ENCODE measurements at regions not wholly inside any gene's neighbourhood (a gene's known extent, or its start where the extent isn't known, plus 50 kb on each side); places are given as distances from the start of the nearest gene placed in this dataset.

DNA sequence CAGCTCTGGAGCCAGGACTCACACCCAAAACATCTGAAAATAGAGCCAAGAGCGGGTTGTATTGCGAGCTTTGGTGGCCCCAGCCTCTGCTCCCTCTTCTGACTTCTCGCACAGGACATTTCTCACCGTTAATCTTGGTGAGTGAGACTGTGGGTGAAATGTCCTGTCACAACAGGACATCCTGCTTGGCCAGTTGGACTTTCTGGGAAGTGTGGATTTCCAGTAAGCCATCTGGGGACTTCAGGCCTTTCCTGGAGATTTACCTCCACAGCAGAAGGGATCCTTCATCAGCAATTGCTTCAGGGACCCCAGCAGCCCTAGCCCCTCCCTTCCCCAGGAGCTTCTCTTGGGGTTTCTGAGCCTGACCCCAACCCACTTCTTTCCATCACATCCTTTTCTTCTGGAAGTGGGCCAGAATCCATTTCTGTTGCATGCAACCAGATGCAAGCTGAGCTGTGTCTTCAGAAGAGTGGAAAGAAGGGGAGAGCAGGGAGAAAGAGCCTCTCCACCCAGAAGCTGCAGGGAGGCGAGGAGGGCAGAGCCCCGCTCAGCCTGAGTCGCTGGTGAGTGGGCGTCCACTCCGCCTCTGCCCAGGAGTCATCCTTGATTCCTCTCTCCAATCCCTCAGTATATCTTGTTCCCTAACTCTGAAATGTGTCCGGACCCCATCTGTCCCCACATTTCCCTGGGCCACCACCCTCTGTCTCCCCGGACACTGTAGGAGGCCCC, 50.3 kb upstream of the GADD45G start:
- DNase-seq (ENCODE audit: low read depth, low spot score), result no peak

DNA sequence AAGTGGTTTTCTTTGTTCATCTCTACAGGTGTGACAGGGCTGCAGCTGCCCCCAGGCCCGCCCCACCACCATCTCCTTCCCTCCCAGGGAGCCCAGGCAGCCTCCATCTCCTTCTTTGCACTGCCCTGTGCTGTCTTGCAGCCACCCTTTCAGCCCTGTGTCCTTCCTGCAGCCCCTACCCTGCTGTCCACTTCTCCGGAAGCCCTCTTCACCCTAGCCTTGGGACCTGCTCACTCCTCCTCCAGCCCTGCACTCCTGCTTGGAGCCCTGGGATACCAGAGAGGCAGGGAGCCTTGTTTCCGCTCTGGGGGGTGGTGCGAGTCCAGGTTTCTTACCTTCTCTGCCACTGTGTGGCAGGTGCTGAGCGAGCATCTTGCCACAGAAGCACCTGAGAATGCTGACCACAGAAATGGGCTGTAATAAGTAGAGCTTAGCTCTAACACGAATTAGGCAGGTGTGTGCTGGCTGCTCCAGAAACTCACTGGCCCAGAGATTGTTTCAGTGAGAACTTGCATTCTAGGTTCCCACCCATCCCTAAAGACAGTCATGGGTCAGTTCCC, 51.3 kb upstream of the GADD45G start:
- no peak for DNase-seq (ENCODE audit: low read depth, low spot score)

DNA sequence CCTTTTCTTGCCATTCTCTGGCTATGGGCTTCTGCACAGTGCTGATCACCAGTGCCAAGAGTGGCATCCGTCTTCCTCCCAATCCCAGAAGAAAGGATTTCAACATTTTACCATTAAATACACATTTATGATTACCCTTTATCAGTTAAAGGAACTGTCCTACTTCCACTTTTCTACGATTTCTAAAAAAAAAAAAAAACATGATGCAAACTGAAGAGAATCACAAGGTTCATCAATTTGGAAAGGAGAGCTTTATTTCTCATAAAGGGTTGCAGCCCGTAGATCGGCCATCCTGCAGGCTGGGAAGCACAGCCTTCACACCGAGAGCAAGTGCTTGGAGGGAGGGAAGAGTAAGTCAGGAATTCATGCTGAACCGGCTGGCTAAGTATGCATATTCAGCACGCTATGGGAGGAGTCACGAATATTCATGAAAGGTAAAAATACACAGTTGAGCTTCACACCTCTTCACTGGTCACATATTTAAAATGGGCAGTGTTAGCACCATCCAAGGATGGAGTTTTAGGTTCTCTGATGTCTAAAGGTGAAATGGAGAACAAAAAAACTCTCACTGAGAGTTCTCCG, 52.5 kb upstream of the SEMA4D start:
- DNase-seq (ENCODE audit: low read depth, low spot score), result no peak

- peak; percentile 82 for DNase-seq (ENCODE audit: low read depth, low spot score)
Measured at GRCh38 chr9:89549031-89549644, 51.2 kb upstream of the SEMA4D start.

- DNase-seq (ENCODE audit: low read depth, low spot score), result no peak
Measured at GRCh38 chr9:89548071-89548638, 50.2 kb upstream of the SEMA4D start.
